CD1c-positive myeloid dendritic cell (primary cell): ENCODE measurements at regions not wholly inside any gene's neighbourhood (a gene's known extent, or its start where the extent isn't known, plus 50 kb on each side); places are given as distances from the start of the nearest gene placed in this dataset.
"Not testable (repeated sequence)": the region's sequence is repeated elsewhere in the genome, so short reads cannot be mapped to it uniquely, and the experiment has no call there.

Experiments
- DNase-seq: peaks from one replicate; pipeline ENCODE4 v3.0.0-alpha.2; 2016; ENCODE audit errors: extremely low spot score

DNA sequence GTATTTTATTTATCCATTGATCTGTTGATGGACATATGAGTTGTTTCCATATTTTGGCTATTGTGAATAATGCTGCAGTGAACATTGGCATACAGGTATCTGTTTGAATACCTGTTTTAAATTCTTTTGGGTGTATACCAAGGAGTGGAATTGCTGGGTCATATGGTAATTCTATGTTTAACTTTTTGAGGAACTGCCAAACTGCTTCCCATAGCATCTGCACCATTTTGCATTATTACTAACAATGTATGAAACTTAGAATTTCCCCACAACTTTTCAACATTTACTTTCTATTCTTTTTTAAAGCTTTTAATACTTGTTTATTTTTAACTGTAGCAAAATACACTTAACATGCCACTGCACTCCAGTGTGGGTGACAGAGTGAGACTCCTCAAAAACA is 57.0 kb upstream of the MSN start:
- DNase-seq: peak; percentile 12

DNA sequence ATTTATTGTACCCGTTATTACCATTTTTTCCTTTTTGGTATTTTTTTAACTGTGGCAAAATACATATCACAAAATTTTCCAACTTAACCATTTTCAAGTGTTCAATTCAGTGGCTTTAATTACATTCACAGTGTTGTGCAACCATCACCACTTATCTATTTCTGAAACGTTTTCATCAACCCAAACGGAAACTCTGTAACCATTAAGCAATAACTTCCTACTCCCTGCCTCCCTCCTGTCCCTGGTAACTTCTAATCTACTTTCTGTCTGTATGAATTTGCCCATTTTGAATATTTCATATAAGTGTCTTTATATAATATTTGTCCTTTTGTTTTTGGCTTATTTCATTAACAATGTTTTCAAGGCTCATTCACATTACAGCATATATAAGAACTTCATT is 57.4 kb upstream of the MSN start:
- peak; percentile 21 for DNase-seq

DNA sequence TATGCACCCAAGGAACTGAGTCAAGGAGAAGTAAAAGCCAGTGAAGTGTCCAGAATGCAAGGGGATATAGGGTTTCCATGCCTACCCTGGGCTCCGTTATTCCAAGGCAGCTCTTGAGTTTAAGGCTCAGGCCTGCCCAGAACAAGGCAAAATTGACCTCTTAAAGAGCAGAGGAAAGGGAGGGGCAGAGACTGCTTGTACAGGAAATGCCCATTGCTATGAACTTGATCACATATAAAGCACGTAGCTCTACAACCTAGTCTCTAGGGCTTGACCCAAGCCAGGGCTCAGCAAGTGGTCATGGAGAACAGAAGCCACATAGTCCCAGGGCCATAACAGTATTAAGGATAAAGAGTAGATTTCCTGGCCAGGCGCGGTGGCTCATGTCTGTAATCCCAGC is 58.2 kb upstream of the MSN start:
- no peak for DNase-seq

DNA sequence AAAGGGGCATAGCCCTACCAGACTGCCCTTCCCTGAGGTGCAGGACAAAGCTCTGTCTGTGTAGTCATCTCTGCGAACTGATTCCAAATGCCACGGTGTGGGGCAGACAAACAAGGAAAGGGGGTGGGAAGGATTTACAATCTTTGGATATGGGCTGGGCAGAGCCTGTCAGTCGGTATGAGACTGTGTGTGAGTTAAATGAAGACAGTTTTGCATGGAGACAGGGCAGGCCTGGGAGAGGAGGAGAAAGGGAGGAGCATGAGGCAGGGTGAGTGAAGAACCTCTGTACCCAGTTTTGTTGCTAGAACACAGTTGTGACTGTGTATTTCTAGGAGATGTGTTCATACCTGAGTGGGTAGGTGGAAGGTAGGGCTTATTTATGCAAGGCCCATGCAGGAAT is 59.4 kb upstream of the MSN start:
- no peak for DNase-seq

DNA sequence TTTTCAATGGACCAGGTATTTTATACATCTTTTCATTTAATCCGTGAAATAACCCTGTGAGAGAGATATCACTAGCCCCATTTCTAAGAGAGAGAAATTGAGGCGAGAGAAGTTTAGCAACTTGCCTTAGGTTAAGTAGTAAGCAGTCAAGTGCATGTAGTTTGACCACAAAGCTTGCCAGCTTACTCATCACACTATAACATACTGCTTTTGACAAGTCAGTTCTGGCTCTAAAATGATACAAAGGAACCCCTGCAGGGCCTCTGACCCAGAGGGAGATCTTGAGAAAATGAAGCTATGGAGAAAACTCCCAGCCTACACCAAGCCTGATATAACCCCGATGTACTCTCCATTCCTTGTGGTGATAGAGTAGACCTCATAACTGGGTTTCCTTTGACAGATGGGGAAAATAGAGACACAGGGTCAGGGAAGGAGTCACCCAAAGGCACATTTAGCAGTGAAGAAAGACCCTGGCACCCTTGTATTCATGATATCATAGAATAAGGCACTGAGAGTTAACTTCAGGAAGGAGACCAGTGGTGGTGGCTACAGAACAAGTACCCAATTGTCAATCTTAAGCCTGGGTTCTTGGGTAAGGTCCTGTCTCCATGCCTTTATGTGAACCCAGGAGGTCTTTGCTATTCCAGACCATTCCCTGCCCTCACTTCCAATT is 60.2 kb upstream of the MSN start:
- DNase-seq: no peak

DNA sequence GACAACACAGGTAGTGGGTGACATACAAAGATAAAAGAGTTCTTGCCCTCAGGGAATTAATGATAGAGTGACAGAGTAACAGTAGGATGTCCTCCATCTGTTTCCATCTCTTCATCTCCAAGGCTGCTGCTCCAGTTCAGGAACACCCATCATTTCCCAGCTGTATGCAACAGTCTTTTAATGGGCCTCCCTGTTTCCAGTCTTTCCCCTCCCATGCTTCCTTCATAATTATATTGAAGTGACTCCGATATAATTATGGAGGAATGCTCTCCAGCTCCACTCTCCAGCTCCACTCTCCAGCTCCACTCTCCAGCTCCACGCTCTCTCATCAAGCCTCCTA is 65.3 kb upstream of the MSN start:
- DNase-seq: no peak

DNA sequence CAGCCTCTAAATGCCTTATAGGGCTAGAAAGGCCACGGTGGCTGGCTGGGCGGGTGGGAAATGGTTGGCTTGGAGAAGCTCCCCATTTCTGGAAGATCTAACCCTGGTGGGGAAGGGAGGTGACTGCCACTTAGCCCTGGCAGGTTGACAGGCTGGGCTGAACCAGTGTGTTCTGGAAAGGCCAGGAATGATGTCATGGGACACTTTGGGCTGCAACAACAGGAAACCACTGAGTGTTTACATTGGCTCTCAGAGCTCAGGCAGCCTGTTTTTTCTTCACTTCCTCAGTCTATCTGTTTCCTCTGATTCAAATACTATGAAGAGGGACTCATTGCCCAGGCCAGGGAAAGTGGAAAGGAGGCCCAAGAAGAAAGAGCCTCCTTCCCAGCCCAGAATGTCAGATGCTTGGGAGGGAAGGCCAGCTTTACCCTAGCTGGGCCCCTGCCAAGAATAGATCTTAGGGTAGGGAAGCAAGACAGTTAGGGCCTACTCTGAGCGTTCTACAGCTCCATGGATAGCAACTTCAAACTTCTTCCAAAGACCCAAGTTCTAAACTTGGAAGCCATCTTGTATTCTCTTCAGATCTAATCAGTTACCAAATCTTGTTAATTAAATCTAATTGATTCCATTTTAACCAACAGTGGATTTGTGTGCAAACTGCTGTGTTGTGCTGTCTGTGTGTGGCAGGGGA is 65.8 kb upstream of the MSN start:
- peak; percentile 7 for DNase-seq

DNA sequence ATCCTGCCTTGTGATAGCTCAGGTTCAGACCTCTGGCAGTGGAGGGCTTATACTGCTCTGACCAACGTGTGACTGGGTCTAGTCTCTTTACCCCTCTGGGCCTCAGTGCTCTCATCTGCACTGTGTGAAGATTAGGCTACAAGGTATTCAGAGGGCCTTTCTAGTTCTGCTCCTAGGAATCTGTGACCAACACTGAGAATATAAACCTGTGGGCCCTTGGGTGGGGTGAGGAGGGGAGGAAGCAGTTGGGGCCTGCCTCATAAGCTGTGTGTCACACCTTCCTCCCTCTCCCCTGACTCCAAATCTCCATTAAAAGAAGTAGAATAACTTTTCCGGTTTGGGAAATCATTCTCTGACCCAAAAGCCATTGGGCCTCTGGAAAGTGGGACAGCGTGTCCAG is 66.3 kb upstream of the MSN start:
- DNase-seq: no peak

DNA sequence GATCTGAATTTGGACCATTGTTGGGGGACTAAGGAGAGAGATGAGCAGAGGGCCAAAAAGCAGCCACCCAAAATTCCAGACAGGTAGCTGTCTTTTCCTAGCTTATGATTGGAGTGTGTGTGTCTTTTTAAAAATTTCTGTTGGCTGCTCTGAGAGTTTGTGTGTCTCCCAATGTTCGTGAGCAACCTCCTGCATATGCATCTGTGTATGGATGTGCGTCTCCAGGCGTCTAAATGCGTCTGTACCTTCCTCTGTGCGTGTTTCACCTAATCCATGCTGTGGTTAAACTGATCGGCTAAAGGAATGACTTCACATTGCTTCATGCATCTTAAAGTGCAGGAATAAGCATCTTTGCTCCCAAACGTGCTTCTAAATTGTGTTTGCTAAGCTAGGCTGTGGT is 65.5 kb upstream of the LAS1L start:
- DNase-seq: no peak

DNA sequence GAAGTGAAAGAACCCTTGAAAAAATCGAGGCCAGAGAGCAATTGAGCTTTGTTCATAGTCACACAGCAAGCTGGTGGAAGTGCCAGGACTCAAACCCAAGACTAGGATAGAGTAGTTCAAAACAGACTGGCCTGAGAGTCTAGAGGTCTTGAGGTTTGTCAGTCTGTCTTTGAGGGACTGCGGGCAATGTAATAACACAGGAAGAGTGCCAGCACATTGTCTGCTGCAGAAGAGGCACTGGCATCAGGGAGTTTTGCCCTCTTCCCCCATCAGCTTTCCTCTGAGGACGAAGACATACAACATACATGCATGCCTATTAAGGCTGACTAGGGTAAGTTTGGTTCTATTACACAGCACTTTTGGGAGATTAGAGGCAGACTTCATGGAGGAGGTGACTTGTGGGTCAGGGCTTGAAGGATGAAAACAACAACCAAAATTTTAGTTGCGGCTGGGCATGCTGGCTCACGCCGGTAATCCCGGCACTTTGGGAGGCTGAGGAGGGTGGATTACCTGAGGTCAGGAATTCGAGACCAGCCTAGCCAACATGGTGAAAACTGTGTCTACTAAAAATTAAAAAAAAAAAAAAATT is 64.1 kb upstream of the LAS1L start:
- no peak for DNase-seq

DNA sequence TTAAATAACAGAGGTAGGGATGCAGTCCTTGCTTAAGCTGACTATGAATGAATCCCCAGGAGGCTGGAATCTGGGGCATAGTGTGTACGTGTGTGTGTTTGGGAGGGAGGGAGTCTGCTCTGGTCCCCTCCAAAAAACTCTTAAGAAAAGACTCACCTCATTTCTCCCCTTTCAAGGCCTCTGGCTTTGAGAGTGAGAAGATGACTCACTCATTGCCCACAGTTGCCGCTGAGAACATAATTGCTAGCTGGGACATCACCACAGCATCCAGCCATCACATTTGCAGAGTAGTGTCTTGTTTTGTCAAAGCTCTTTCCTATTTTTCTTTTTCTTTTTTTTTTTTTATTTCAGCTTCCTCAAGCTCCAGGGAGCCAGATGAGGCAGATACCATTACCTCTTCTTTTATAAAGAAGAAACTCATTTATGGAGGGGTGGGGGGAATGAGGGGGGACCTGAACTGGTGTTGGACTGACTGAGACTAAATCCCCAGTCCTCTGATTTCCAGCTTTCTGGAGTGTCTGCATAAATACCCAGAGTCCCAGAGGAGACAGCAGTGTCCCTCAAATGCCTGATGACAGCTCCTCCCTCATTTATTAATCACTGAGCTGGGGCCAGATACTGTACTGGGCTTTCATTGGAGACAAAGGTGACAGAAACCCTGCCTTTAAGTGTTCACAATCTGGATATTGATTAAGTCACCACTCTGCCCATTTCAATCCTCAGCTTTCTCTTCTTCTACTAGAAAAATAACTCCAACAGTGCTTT is 61.9 kb upstream of the LAS1L start:
- peak; percentile 39 for DNase-seq

DNA sequence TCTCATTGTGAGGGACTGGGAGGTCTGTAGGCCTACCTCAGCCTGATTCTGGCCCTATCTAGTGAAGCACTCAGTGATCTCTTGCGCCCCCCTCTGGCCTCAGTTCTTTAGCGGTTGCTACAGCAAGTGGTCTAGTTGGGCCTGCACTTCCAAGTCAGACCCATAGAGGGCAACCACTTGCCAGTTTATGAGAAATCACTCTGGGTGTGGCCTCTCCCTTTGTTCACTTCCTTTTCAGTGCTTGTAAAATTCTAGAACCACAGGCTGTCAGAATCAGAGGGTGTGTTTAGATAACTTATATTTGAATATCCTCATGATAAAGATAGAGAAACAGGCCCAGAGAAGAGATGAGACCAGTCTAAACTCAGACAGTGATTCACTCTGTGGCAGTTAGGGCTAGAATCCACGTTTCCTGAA is 60.9 kb upstream of the LAS1L start:
- DNase-seq: peak; percentile 91

DNA sequence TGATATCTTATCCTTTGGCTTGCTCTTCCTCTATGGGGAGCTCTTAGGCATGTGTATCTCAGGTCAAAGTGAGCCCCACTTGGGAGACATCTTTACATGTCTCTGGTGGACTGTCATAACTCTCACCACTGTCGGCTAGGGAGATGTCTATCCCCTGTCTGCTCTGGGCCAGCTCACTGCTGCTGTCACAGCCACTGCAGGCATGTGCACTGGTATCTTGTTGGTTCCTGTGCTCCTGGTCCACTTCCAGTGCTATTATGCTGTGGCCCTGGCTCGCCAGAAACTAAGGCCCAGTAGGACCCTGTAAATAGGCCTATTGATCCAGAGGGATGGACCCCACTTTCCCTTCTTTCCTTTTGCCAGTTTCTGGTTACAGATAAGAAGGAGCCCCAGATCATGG is 56.6 kb upstream of the LAS1L start:
- no peak for DNase-seq

DNA sequence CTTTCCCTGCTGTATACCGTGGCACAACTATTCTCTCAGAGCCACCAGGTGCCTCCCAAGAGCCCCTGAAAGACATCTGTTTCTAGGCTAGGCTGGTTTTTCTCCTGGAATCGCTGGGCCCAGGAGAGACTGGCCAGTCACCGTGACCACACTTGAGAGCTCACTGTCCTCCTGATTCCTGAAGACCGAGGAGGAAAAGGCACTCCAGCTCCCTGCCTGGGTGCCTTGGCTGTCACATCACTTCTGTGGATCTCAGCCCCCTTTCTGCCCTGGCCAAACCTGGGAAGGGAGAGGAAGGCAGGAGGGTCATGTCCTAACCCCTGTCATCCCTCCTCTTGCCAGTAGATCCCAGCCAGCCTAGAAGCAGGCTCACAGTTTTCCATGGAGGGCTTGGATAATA is 54.7 kb upstream of the LAS1L start:
- no peak for DNase-seq

DNA sequence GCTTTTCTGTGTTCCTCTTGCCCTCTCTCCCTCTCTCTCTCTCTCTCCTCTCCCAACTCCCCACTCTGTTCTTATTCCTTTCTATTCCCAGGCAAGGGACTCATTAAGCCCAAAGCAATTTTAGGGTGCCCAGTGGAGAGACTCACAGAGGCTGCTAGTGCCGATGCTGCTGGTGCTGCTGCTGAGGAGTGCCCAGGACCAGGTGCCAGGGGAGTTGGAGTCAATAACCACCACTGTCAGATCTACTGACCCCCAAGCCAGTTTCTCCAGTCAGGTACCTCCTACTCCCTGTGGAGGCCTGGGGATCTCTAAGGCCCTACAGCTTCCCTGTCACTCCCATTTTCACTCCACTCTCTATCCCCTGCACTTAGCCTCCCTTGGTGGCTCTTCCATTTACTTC is 54.2 kb upstream of the LAS1L start:
- no peak for DNase-seq

DNA sequence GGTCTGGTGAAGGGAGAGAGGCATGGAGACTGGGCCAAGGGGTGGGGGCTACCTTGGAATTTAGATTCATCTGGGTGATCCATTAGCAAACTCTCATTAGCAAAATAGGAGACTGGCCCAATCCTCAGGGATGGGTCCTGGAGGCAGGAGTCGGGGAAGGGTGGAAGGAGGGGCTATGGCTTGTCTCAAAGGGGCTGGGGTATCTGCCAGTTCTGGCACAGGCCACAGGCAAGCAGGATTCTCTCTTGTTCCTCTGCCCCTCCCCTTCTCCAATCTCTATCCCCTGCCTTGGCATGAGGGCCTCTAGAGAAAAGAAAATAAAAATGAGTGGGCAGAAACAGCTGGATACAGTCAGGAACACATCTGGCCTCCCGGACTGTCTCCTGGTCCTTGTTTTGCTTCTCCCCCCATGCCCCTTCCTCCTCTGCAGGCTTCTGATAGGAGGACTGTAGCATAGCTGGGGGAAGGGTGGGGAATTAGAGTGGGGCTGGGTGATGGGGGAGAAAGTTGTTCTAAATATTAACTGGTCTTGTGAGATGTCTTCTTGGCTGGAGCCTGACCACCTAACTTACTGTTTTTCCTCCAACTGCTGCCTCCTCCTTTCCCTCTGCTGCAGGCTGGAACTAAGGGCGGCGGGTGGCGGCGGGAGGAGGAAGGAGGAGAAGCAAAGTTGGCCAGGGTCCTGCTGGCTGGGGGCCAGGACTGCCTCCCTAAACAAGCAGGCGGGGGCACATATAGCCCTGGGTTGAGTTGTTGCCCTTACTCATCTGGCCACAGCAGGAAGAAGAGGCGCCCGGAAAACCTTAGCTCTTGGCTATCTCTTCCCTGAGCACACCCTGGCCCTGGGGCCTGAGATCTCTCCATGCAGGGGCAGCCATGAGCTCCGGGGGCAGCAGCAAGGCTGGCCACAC is 53.3 kb upstream of the LAS1L start:
- DNase-seq: peak; percentile 12

DNA sequence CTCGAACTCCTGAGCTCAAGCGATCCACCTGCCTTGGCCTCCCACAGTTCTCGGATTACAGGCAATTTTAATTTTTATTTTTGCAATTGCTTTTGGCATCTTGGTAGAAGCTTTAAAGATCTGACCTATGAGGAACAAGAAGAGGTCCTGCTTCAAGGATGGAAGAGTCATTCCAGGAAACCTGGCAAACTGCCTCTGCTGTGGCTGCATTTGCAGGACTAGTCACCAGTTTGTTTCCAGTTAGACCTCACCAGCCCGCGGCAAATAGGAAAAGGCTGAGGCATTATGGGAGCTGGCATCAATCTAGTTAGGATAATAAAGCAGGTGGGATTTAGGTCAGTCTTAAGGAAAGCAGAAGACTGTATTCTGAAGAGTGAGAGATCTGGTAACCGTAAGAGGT is 51.9 kb upstream of the LAS1L start:
- no peak for DNase-seq

DNA sequence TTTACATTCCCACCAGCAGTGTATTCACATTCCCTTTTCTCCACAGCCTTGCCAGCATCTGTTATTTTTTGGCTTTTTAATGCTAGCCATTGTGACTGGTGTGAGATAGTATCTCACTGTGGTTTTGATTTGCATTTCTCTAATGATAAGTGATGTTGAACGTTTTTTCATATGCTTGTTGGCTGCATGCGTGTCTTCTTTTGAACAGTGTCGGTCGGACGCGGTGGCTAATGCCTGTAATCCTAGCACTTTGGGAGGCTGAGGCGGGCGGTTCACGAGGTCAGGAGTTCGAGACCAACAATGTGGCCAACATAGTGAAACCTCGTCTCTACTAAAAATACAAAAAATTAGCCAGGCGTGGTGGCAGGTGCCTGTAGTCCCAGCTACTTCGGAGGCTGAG is 50.6 kb upstream of the LAS1L start:
- not testable (repeated sequence) for DNase-seq
